HepG2 (cell line): ENCODE measurements at regions not wholly inside any gene's neighbourhood (a gene's known extent, or its start where the extent isn't known, plus 50 kb on each side); places are given as distances from the start of the nearest gene placed in this dataset.

Experiments
- ATAC-seq: fragments of 200-7000 bp; cut with Tn5 transposase; 3 replicates; pipeline ENCODE4 v1.9.1; 2020; ENCODE audit warnings: mild to moderate bottlenecking, moderate library complexity
- BruUV-seq: library from RNA; stranded (reverse); fragments of 400-500 nt; replicated peaks from 2 replicates; lab custom pipeline; 2021; lab: Mats Ljungman, UMichigan
- CTCF ChIA-PET: fragments of 300-600 bp; formaldehyde crosslinking; extraction: SDS; loops from one replicate; lab custom pipeline; 2021; ENCODE audit warnings: low total read pairs, inconsistent platforms, low intra/inter-chr PET ratio; lab: Yijun Ruan, JAX
- POLR2A ChIA-PET: fragments of 350-600 bp; sonication (Branson Sonifier 250); formaldehyde crosslinking; loops from one replicate; lab custom pipeline; 2020; ENCODE audit warnings: antibody characterized with exemption, inconsistent platforms; lab: Yijun Ruan, JAX
- DNase-seq: peaks from one replicate; pipeline ENCODE4 v3.0.0-alpha.2; 2015; ENCODE audit warnings: low spot score
- FAIRE-seq: peaks from 3 replicates; lab custom pipeline; 2011; peaks lifted over from hg19 to GRCh38; lab: Jason Lieb, UNC
- H2AFZ ChIP-seq: one replicate; pipeline ENCODE4 v1.6.1; 2011; ENCODE audit warnings: low read length, inconsistent platforms
- H3K27ac ChIP-seq: fragments of 300-600 bp; 3 replicates; pipeline ENCODE4 v1.8.0; 2011; ENCODE audit warnings: mixed run types, mild to moderate bottlenecking, mixed read lengths, low read length, inconsistent platforms; ENCODE audit not compliant: insufficient read depth; ENCODE audit errors: extremely low read length
- H3K27me3 ChIP-seq, 2 experiments: fragments of 200-600 bp in 1 of 2; 2 replicates in 1 of 2; 3 replicates in 1 of 2; pipeline versions ENCODE4 v1.6.0 to v1.8.0; 2011; ENCODE audit warnings: low read length in 2 of 2, mild to moderate bottlenecking in 2 of 2, moderate library complexity in 2 of 2, inconsistent platforms in 1 of 2; ENCODE audit not compliant: insufficient read depth in 2 of 2, control insufficient read depth in 1 of 2
- H3K36me3 ChIP-seq, 2 experiments: fragments of 200-600 bp in 1 of 2; replicated peaks in 1 of 2; 2 replicates in 1 of 2; 3 replicates in 1 of 2; pipeline versions ENCODE4 v1.5.1 to v1.8.0; 2011; ENCODE audit warnings: low read length in 2 of 2, inconsistent platforms in 1 of 2; ENCODE audit not compliant: insufficient read depth in 2 of 2, control insufficient read depth in 1 of 2
- H3K4me1 ChIP-seq: 2 replicates; pipeline ENCODE4 v1.5.1; 2012; ENCODE audit warnings: low read length, inconsistent platforms; ENCODE audit not compliant: insufficient read depth
- H3K4me2 ChIP-seq: 2 replicates; pipeline ENCODE4 v1.6.0; 2011; ENCODE audit warnings: low read depth, low read length, inconsistent platforms
- H3K4me3 ChIP-seq, 3 experiments: fragments of 200-600 bp in 1 of 3; sonication (generic), shearing (Covaris generic) in 1 of 3; replicated peaks in 1 of 3; 2 replicates each; pipeline ENCODE4 v1.5.1; 2011 to 2016; ENCODE audit warnings: low read length in 3 of 3, inconsistent platforms in 2 of 3, low read depth in 2 of 3, mild to moderate bottlenecking in 2 of 3, control low read depth in 1 of 3, mixed read lengths in 1 of 3; ENCODE audit not compliant: insufficient read depth in 1 of 3
- H3K79me2 ChIP-seq: one replicate; pipeline ENCODE4 v1.6.1; 2011; ENCODE audit warnings: low read length, inconsistent platforms; ENCODE audit not compliant: insufficient read depth
- H3K9ac ChIP-seq: 2 replicates; pipeline ENCODE4 v1.6.0; 2011; ENCODE audit warnings: mild to moderate bottlenecking, low read depth, low read length, inconsistent platforms; ENCODE audit not compliant: insufficient read depth
- H3K9me3 ChIP-seq: 2 replicates; pipeline ENCODE4 v1.5.1; 2012; ENCODE audit warnings: mild to moderate bottlenecking, low read length
- H4K20me1 ChIP-seq: 2 replicates; pipeline ENCODE4 v1.6.0; 2011; ENCODE audit warnings: inconsistent platforms, mild to moderate bottlenecking, low read length, moderate library complexity; ENCODE audit not compliant: insufficient read depth
- KLF11 ChIP-seq: IDR thresholded peaks from 2 replicates; pipeline ENCODE4 v1.6.1; 2016; ENCODE audit warnings: missing compliant biosample characterization
- NR0B2 ChIP-seq: sonication (generic); formaldehyde crosslinking; IDR thresholded peaks from 2 replicates; pipeline ENCODE4 v1.4.0; 2020; ENCODE audit warnings: mild to moderate bottlenecking, missing genetic modification reagents
- PAWR ChIP-seq: sonication (generic); formaldehyde crosslinking; IDR thresholded peaks from 2 replicates; pipeline ENCODE4 v1.4.0; 2020; ENCODE audit warnings: missing genetic modification reagents, mild to moderate bottlenecking, borderline replicate concordance
- RERE ChIP-seq: IDR thresholded peaks from 2 replicates; pipeline ENCODE4 v1.6.1; 2016; ENCODE audit warnings: low read depth, missing genetic modification reagents, missing compliant biosample characterization
- SIX4 ChIP-seq: sonication (generic); formaldehyde crosslinking; IDR thresholded peaks from 2 replicates; pipeline ENCODE4 v1.4.0; 2020; ENCODE audit warnings: missing genetic modification reagents
- SP2 ChIP-seq: sonication (generic); formaldehyde crosslinking; IDR thresholded peaks from 2 replicates; pipeline ENCODE4 v1.5.1; 2020; ENCODE audit warnings: mild to moderate bottlenecking, missing genetic modification reagents
- SRSF1 ChIP-seq: fragments of 200-400 bp; formaldehyde crosslinking; optimal IDR thresholded peaks from 2 replicates; pipeline ENCODE3; 2017; ENCODE audit warnings: mild to moderate bottlenecking, low read depth, low read length, moderate library complexity
- TEAD2 ChIP-seq: sonication (generic); formaldehyde crosslinking; IDR thresholded peaks from 2 replicates; pipeline ENCODE4 v1.9.0; 2021; ENCODE audit warnings: missing genetic modification reagents
- ZBTB39 ChIP-seq: sonication (generic); formaldehyde crosslinking; IDR thresholded peaks from 2 replicates; pipeline ENCODE4 v1.5.0; 2020; ENCODE audit warnings: missing genetic modification reagents
- ZNF678 ChIP-seq: sonication (generic); formaldehyde crosslinking; IDR thresholded peaks from 2 replicates; pipeline ENCODE4 v1.4.0; 2020; ENCODE audit warnings: mild to moderate bottlenecking, missing genetic modification reagents
- WGBS: methylation state at CpG from one replicate; pipeline ENCODE4 v1.1.6; 2017; ENCODE audit warnings: low lambda C conversion rate; 5-methylcytosine and 5-hydroxymethylcytosine counted together
- in situ Hi-C: cut with HindIII; loops from 2 replicates; pipeline ENCODE4 v1.10.0; 2017; ENCODE audit warnings: low pct_unique_long_range_greater_than_20kb; ENCODE audit not compliant: extremely low pct_ligation_motif_present
- intact Hi-C: fragments of 100-400 bp; cut with micrococcal nuclease; formaldehyde crosslinking; loops from one replicate; pipeline ENCODE4 v1.10.0; 2022; ENCODE audit not compliant: unreplicated experiment

GRCh38 chr12:126858560-126858959, 1408.4 kb upstream of the TMEM132C start (continued):
- TF ChIP-seq KLF11: no peak
- no peak for TF ChIP-seq SIX4 (CRISPR knock-in tag)

- Histone ChIP-seq H3K79me2 (no peaks in the 10 kb centered on the region), H3K4me3 (no peak overlapping the region), H3K9me3 (peaks cover 86% of the 10 kb centered on the region), H3K27ac (no peak overlapping the region), H3K4me2 (no peak overlapping the region), H3K4me1 (no peaks in the 10 kb centered on the region), H4K20me1 (no peaks in the 10 kb centered on the region), H3K9ac (no peak overlapping the region), H3K36me3 (no peaks in the 10 kb centered on the region), H3K27me3 (no peaks in the 10 kb centered on the region), H2AFZ (no peak overlapping the region)
- BruUV-seq: no TSS peak
- CTCF ChIA-PET: no interaction called here
- DNase-seq (no peak), ATAC-seq (no peak), FAIRE-seq (no peak)
- in situ Hi-C loops (no loop called here), intact Hi-C loops (no loop called here)
- WGBS: 5% methylated on average over 1 of the region's 1 CpG
- POLR2A ChIA-PET: no interaction called here
- no peak for TF ChIP-seq PAWR (CRISPR knock-in tag)
- TF ChIP-seq TEAD2: no peak
- no peak for TF ChIP-seq SRSF1
- no peak for TF ChIP-seq RERE
- TF ChIP-seq SP2 (CRISPR knock-in tag): no peak
- TF ChIP-seq ZBTB39 (CRISPR knock-in tag): no peak
- no peak for TF ChIP-seq ZNF678 (CRISPR knock-in tag)
- TF ChIP-seq NR0B2 (CRISPR knock-in tag): no peak
These were observed 1406.8 kb upstream of the TMEM132C start for GRCh38 chr12:126860210-126860609.
